Head of caudate nucleus (tissue), 42 donors: ENCODE measurements at regions not wholly inside any gene's neighbourhood (a gene's known extent, or its start where the extent isn't known, plus 50 kb on each side); places are given as distances from the start of the nearest gene placed in this dataset.
"Not testable (repeated sequence)": the region's sequence is repeated elsewhere in the genome, so short reads cannot be mapped to it uniquely, and the experiment has no call there.

ENCODE experiments used
- DNase-seq, 42 donors: peaks; one replicate each; pipeline versions ENCODE4 v3.0.0 to v3.0.0-alpha.2; 2020 to 2021; ENCODE audit warnings: mixed read lengths in 7 of 42
- intact Hi-C: fragments of 100-400 bp; cut with DNase I; formaldehyde crosslinking; loops from one replicate; pipeline ENCODE4 v1.15.0; 2022

DNA sequence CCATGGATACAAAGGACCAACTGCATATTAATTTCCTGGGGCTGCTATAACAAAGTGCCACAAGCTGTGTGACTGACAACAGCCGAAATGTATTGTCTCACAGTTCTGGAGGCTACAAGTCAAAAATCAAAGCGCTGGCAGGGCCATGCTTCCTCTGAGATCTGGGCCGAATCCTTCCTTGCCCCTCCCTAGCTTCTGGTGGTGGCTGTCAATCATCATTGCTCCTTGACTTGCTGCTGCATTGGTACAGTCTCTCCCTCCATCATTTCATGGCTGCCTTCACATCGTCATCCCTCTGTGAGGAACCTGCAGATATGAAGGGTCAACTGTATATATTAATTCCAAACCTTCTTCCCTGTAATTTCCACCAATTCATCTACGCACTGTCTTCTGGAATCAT, 118.3 kb downstream of the EXOC5 start:
- DNase-seq: no peak
- intact Hi-C loops: no loop called here

DNA sequence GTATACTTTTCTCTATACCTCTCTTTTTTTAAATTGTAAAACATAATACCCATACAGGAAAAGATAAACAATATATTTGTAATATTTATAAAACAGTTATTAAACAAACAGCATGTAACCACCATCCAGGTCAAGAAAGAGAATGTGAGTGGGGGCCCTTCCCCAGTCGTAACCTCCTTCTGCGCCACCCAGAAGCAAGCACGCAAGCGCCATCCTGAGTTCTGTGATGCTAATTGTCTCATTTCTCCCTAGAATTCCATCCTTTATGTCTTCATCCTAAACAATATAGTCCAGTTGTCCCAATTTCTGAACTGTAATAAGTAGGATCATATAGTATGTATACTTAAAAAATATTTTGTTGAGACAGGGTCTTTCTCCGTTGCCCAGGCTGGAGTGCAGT, 129.5 kb downstream of the EXOC5 start:
- intact Hi-C loops: no loop called here
- no peak for DNase-seq

DNA sequence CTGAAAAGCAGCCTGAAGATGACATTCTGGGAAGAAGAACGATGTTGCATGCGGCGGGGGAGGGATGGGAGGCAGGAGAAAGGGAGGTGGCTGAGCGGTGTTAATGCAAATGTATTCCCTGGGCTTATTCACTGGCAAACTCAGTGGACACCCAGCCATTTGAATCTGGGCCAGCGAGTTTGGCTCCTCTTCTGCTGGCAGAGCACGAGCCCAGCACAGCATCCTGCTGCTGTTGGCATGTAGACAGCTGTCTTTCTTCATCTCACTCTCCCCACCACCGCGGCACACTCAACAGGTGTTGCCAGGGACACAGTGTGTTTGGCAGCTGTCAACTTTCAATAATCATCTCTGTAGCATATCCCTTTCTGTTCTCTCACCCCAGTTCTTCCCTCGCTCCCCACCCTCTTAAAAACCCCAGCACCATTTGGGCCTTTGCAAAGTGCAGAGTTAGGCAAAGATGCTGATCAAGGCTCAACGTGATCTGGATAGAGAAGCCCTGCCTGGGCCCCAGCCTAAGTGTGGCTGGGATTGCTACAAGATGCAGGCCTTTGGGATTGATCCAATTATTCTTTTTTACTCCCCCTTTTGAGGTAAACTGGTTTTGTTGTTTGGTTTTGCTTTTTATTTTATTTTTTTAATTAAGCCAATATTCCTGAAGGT, 131.9 kb downstream of the EXOC5 start:
- peak in 41 of 42 donors; percentile 6 to 70 (median 30) for DNase-seq
- intact Hi-C loops: no loop called here

DNA sequence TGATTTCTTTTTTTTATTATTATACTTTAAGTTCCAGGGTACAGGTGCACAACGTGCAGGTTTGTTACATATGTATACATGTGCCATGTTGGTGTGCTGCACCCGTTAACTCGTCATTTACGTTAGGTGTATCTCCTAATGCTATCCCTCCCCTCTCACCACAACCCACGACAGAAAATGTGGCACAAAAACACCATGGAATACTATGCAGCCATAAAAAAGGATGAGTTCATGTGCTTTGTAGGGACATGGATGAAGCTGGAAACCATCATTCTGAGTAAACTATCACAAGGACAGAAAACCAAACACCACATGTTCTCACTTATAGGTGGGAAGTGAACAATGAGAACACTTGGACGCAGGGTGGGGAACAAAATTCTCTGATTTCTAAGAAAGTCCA, 140.9 kb downstream of the EXOC5 start:
- intact Hi-C loops, DNase-seq: not testable (repeated sequence)

DNA sequence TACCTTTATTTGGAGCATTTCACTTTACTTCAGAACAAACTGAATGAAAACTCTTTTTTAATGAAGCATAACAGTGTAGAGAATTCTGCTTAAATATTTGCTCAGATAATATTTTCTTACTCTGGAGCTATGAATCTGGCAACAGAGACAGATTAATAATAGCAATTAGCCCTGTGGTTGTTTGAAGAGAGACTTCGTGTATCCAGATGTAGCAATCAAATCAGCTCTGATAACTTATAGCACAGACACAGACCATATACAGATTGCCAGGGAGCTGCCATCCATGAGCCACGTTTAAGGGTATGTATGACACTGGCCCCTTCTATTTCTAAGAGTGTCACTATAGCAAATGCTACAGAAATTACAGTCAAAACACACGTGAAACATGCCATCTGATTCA, 146.6 kb downstream of the EXOC5 start:
- DNase-seq: no peak
- intact Hi-C loops: no loop called here

DNA sequence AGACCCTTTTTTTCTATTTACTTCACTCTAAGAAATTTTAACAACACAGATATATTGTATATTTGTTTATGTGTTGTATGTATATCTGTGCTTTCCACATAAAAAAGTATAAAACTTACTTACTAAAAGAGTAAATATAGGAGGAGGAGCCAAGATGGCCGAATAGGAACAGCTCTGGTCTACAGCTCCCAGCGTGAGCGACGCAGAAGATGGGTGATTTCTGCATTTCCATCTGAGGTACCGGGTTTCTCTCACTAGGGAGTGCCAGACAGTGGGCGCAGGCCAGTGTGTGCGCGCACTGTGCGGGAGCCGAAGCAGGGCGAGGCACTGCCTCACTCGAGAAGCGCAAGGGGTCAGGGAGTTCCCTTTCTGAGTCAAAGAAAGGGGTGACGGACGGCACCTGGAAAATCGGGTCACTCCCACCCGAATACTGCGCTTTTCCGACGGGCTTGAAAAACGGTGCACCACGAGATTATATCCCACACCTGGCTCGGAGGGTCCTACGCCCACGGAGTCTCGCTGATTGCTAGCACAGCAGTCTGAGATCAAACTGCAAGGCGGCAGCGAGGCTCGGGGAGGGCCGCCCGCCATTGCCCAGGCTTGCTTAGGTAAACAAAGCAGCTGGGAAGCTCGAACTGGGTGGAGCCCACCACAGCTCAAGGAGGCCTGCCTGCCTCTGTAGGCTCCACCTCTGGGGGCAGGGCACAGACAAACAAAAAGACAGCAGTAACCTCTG, 156.5 kb downstream of the EXOC5 start:
- intact Hi-C loops, DNase-seq: not testable (repeated sequence)

DNA sequence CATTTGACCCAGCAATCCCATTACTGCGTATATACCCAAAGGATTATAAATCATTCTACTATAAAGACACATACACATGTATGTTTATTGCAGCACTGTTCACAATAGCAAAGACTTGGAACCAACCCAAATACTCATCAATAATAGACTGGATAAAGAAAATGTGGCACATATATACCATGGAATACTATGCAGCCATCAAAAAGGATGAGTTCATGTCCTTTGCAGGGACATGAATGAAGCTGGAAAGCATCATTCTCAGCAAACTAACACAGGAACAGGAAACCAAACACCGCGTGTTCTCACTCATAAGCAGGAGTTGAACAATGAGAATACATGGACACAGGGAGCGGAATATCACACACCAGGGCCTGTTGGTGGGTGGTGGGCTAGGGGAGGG, 158.3 kb downstream of the EXOC5 start:
- DNase-seq, intact Hi-C loops: not testable (repeated sequence)

DNA sequence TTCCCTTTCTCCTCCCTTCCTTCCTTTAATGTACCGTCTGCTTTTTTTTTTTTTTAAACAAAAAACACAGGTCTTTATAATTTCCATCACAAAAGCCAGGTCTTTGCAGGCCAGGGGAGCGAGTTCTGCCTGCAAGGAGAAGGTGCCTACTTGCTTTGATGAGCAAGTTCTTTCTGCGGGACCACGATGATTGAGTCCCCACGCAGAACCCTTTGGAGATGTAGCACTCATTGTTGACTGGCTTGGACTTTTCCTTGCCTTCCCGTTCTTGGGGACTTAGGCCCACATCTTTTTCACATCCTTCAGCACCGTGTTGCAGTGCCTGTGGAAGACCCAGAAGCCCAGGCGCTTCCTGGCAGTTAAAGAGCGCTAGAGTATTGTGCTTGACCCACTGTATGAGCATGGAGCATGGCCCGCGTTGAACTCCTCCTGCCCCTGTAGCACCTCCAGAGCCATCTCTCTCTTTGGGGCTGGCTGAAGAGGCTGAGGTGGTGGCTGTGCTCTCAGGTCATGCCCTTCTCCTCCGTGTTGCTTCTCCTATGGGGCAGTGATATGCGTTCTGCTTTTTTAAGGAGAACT, 177.6 kb downstream of the EXOC5 start:
- intact Hi-C loops: no loop called here
- no peak for DNase-seq

DNA sequence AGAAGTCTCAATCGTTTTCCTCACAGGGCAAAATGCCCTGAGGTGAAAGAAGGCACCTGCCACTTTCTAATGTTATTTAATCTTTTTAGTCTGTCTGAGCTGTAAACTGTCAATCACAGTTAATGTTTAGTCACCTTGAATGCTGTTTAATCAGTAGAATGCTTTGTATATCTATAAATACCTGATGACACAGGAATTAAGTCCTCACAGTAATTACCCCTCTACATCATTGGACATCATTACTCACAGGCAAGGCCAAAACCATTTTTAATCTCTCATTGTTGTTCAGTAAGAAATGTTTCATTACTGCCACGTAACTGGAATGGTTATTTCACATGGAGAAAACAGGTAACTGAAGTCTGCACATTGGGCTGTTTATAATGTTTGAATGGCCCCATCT, 178.8 kb downstream of the EXOC5 start:
- DNase-seq: no peak
- intact Hi-C loops: no loop called here

DNA sequence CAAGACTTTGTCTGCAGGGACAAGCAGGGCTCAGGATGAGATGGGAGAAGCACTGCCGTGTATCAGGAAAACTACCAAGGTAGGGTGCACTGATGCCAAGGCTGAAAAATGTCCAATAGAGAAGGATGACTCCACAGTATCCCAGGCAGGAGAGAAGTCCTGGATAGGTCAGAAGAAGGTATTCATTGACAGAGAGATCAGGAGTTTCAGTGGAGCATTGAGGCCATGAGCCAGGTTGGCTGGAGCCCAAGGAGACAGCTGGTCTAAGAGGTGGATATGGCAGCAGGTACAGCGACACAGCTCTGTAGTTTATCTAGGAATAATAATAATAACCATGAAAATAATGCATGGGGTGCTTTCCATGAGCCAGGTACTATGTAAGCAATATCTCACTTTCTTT, 180.9 kb downstream of the EXOC5 start:
- intact Hi-C loops: no loop called here
- DNase-seq: no peak

DNA sequence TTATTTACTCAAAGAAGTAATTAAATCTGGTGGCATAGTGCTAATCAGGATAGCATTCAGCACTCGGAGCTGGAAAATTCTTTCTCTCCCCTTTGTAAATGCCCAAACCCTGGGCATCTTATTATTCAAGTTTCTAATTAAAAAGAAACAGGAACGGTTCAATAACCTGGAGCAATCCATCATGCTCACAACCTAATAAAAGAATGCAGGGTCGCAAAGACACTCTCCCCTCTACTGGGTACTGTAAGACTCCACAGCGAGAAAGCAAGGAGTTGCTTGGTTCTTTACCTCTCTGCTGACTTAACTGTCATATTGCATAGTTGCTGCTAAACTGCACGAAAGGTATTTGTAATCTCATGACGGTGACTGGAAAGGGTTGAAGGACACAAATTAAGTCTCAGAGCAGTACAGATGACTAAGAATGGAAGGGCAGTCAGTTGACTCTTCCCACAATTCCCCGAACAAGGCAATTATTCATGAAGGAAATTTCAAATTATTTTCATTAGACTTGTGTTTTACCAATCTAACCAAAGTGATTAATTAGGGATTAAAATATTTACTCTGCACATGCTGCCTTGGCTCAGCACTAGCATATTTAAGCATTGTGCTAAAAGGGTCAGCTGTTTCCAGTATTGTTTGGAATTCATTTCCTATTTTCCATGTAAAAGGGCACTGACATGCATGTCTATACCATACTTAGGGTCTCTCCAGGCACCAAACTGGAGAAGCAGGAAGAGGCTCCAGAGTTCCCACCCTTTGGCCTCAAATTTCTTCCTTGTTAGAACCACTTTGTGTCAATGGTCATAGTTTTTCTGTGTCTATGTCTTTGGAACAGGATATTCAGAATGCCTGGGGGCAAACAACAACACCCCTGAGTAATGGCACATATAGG, 182.2 kb downstream of the EXOC5 start:
- DNase-seq: no peak
- intact Hi-C loops: no loop called here

DNA sequence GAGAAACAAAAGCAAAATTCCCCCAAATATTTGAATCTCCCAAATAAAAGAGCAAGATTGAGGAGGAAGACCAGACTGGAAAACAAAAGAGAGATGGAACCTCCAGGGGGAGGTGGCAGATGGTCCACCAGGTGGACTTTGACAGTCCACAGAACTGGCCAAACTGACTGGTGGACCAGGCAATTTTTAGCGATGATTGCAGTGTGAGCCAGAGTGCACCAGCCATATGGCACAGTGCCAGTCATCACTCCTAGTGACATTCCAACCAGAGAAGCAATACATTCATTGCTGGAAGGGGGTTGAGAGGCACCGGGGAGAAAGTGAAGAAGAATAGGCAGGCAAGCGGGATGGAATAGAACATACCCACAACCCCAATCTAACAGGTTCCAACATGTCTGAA, 182.9 kb downstream of the EXOC5 start:
- intact Hi-C loops: no loop called here
- peak in 4 of 42 donors; percentile 2 to 10 (median 5) for DNase-seq

DNA sequence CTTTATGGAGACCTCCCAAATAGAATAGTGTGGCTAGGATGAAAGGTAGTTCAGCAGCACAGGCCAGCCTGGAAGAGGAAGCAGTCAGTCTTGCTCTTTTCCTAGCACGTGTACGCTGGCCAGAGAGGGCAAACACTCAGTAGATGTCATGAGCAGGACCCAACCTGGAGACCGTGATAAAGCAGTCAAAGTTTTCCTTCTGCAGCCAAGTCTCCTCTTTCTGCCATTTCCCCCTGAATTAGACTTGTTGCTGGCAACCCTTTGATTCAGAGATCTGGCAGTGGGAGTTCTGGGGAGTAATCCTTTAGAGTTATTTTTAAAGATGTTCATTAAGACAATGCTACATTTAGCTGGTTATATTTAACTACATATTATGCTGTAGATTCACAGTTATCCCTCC, 183.7 kb downstream of the EXOC5 start:
- intact Hi-C loops: no loop called here
- no peak for DNase-seq

DNA sequence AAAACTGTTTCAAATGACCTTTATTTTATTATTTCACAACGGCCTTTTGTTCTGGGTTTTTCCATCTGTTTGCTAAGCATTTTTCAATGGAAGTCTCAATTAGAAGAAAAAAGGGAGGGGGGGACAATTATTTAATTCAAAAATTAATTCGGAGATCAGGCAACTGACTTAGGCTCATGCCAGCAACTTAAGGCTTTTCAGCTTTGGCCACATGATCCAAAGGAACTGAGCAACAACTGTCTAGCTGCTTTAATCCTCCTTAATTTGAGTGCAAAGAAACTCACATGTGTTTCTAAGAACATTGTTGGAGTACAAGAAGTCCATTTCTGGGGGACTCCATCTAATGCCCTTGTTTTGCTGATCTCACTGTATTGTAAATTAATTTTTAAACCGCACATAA, 188.0 kb downstream of the EXOC5 start:
- no peak for DNase-seq
- intact Hi-C loops: no loop called here

DNA sequence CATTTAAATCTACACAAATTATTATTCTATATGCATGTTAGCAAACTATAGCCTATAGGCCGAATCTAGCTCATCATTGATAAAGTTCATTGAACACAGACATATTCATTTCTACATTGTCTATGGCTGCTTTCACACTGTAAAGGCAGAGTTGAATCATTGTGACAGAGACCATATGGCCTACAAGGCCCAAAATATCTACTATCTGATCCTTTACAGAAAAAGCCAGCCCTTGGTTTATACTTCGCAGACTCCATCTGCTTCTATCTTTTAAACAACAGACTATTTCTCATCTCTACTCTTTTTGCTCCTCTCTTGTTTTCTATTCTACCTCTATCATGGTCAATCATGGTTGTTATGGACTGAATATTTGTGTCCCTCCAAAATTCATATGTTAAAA, 190.7 kb downstream of the EXOC5 start:
- intact Hi-C loops: no loop called here
- no peak for DNase-seq

DNA sequence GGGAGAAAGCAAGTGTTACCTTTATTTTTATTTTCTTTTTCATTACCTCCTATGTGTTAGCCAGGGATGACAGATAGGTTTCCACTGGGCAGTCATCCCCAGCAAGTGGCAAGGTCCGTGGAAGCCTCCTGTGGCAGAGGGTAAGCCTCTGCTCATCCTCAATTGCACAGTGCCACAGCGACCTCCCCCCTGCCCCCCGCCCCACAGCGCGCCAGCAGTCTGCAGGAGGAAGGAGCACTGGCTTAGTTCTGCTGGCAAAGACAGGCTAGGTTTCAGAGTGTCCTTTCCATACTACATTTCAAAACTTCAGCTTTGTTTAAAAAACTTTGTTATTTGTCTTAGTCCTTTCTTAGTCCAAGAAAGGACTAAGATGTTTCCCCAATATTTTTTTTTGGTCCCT, 194.7 kb downstream of the EXOC5 start:
- DNase-seq: no peak
- intact Hi-C loops: no loop called here

DNA sequence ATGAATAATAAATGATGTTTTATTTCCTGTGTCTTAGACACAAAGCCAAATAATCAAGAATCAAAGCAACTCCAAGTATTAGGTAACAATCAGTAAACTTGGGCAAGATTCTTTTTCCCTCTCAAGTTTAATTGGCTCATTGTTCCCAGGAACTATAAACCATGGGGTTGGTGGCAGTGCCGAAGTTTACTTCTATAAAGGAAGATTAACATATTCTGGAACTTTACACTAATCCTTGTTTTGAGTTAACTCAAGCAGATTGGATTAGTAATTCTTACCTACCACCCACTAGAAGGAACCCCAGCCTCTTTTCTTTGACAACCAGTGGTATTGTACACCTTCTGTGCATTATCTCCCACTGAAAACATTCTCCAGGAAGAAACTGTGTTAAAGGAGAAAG, 197.1 kb downstream of the EXOC5 start:
- intact Hi-C loops: no loop called here
- no peak for DNase-seq

DNA sequence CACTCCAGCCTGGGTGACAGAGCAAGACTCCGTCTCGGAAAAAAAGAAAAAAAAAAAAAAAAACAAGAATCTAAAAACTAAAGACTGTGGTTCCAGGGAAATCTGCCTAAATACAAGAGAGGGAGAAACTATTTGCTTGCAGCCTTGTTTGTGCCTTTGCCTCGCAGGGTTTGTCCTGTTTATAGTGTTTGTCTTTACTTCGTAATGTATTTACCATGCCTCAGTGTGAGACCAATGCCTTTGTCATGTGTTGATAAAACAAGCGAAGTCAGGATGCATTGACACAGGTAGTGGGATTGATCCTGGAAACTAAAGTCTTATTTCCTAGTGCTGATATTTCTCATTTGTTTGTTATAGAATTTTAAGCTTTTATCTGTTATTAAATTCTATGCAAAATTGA, 199.0 kb downstream of the EXOC5 start:
- no peak for DNase-seq
- intact Hi-C loops: no loop called here

DNA sequence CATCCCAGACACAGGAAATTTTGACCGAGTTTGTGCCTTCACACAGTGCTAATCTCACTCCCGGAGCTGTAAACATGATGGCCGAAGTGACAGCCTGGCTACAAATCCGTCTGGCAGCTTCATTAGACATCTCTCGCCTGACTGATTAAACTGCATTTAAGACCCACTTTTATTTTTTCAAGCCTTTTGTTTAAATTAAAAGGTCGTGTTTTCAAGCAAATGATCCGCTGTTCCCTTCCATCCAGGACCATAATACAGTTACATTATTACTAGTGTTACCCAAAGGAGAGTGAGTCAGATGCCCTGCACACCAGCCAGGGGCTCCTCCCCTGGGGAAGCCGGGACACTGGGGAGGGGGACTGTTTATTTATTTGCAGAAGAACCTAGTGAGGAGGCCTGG, 200.2 kb downstream of the EXOC5 start:
- intact Hi-C loops: no loop called here
- no peak for DNase-seq
